Left cardiac atrium (tissue), 4 donors: ENCODE measurements at regions not wholly inside any gene's neighbourhood (a gene's known extent, or its start where the extent isn't known, plus 50 kb on each side); places are given as distances from the start of the nearest gene placed in this dataset.
"Not testable (repeated sequence)": the region's sequence is repeated elsewhere in the genome, so short reads cannot be mapped to it uniquely, and the experiment has no call there.

Source experiments
- ATAC-seq, 2 donors: fragments of 200-7000 bp; cut with Tn5 transposase; one replicate each; pipeline ENCODE4 v1.9.1; 2020; ENCODE audit warnings: mild to moderate bottlenecking in 2 of 2, moderate library complexity in 2 of 2
- DNase-seq: peaks from one replicate; pipeline ENCODE4 v3.0.0-alpha.2; 2020
- intact Hi-C, 2 donors: fragments of 100-400 bp; cut with DNase I; formaldehyde crosslinking; loops; one replicate each; pipeline versions ENCODE4 v1.14.1 to v1.15.1; 2022 to 2023
- donor health status: DM: no; HTN: yes; CAD: no.
- donor health status: DM: no; HTN: yes; CAD: no; lungs with severe emphysema.
- donor health status: DM: yes; HTN: yes; CAD: no.
- donor health status: Dilated cardiomyopathy.

- ATAC-seq = no peak
- intact Hi-C loops = no loop called here
- DNase-seq = no peak
These were observed 415.1 kb upstream of the NECTIN3 start for GRCh38 chr3:110656394-110657025.

- intact Hi-C loops = no loop called here
- ATAC-seq (no peak), DNase-seq (no peak)
These were observed 407.5 kb upstream of the NECTIN3 start for GRCh38 chr3:110664148-110664547.

- intact Hi-C loops = no loop called here
- ATAC-seq (no peak), DNase-seq (no peak)
These were observed 405.1 kb upstream of the NECTIN3 start for GRCh38 chr3:110666495-110666894.

GRCh38 chr3:110667216-110667615, 404.4 kb upstream of the NECTIN3 start:
- DNase-seq (no peak), ATAC-seq (no peak)
- intact Hi-C loops = no loop called here

GRCh38 chr3:110670407-110670806, 401.2 kb upstream of the NECTIN3 start:
- intact Hi-C loops = no loop called here
- ATAC-seq (no peak), DNase-seq (no peak)

GRCh38 chr3:110677506-110677905, 394.1 kb upstream of the NECTIN3 start:
- ATAC-seq = no peak
- intact Hi-C loops = no loop called here
- no peak for DNase-seq

GRCh38 chr3:110679285-110679684, 392.3 kb upstream of the NECTIN3 start:
- intact Hi-C loops = no loop called here
- no peak for ATAC-seq
- no peak for DNase-seq

- ATAC-seq (no peak), DNase-seq (no peak)
- intact Hi-C loops = no loop called here
These were observed 391.2 kb upstream of the NECTIN3 start for GRCh38 chr3:110680450-110680849.

GRCh38 chr3:110684466-110684865, 387.1 kb upstream of the NECTIN3 start:
- no peak for DNase-seq
- no peak for ATAC-seq
- intact Hi-C loops = no loop called here

- no peak for DNase-seq
- ATAC-seq = no peak
- intact Hi-C loops = no loop called here
These were observed 386.0 kb upstream of the NECTIN3 start for GRCh38 chr3:110685630-110686029.

- no peak for DNase-seq
- no peak for ATAC-seq
- intact Hi-C loops = no loop called here
These were observed 384.9 kb upstream of the NECTIN3 start for GRCh38 chr3:110686701-110687100.

GRCh38 chr3:110687138-110687537, 384.5 kb upstream of the NECTIN3 start:
- intact Hi-C loops = no loop called here
- no peak for ATAC-seq
- DNase-seq = no peak

GRCh38 chr3:110697961-110698360, 373.7 kb upstream of the NECTIN3 start:
- intact Hi-C loops = no loop called here
- no peak for DNase-seq
- ATAC-seq = no peak

GRCh38 chr3:110704332-110704731, 367.3 kb upstream of the NECTIN3 start:
- DNase-seq, intact Hi-C loops, ATAC-seq: not testable (repeated sequence)

GRCh38 chr3:110708156-110708555, 363.5 kb upstream of the NECTIN3 start:
- DNase-seq = no peak
- no peak for ATAC-seq
- intact Hi-C loops = no loop called here

GRCh38 chr3:110710156-110710555, 361.5 kb upstream of the NECTIN3 start:
- no peak for ATAC-seq
- intact Hi-C loops = no loop called here
- DNase-seq = no peak

- no peak for ATAC-seq
- no peak for DNase-seq
- intact Hi-C loops = no loop called here
These were observed 361.0 kb upstream of the NECTIN3 start for GRCh38 chr3:110710603-110711002.

- DNase-seq (no peak), ATAC-seq (no peak)
- intact Hi-C loops = no loop called here
These were observed 360.3 kb upstream of the NECTIN3 start for GRCh38 chr3:110711130-110711832.

GRCh38 chr3:110711851-110712516, 359.6 kb upstream of the NECTIN3 start:
- DNase-seq = no peak
- intact Hi-C loops = no loop called here
- no peak for ATAC-seq

GRCh38 chr3:110727056-110727455, 344.6 kb upstream of the NECTIN3 start:
- DNase-seq (no peak), ATAC-seq (no peak)
- intact Hi-C loops = no loop called here

- DNase-seq (no peak), ATAC-seq (no peak)
- intact Hi-C loops = no loop called here
These were observed 340.5 kb upstream of the NECTIN3 start for GRCh38 chr3:110731148-110731547.
